HepG2 (cell line): ENCODE measurements at regions not wholly inside any gene's neighbourhood (a gene's known extent, or its start where the extent isn't known, plus 50 kb on each side); places are given as distances from the start of the nearest gene placed in this dataset.

ENCODE experiments used
- ATAC-seq: fragments of 200-7000 bp; cut with Tn5 transposase; 3 replicates; pipeline ENCODE4 v1.9.1; 2020; ENCODE audit warnings: mild to moderate bottlenecking, moderate library complexity
- BruUV-seq: library from RNA; stranded (reverse); fragments of 400-500 nt; replicated peaks from 2 replicates; lab custom pipeline; 2021; lab: Mats Ljungman, UMichigan
- CTCF ChIA-PET: fragments of 300-600 bp; formaldehyde crosslinking; extraction: SDS; loops from one replicate; lab custom pipeline; 2021; ENCODE audit warnings: low total read pairs, inconsistent platforms, low intra/inter-chr PET ratio; lab: Yijun Ruan, JAX
- POLR2A ChIA-PET: fragments of 350-600 bp; sonication (Branson Sonifier 250); formaldehyde crosslinking; loops from one replicate; lab custom pipeline; 2020; ENCODE audit warnings: antibody characterized with exemption, inconsistent platforms; lab: Yijun Ruan, JAX
- DNase-seq: peaks from one replicate; pipeline ENCODE4 v3.0.0-alpha.2; 2015; ENCODE audit warnings: low spot score
- FAIRE-seq: peaks from 3 replicates; lab custom pipeline; 2011; peaks lifted over from hg19 to GRCh38; lab: Jason Lieb, UNC
- H2AFZ ChIP-seq: one replicate; pipeline ENCODE4 v1.6.1; 2011; ENCODE audit warnings: low read length, inconsistent platforms
- H3K27ac ChIP-seq: fragments of 300-600 bp; 3 replicates; pipeline ENCODE4 v1.8.0; 2011; ENCODE audit warnings: mixed run types, mild to moderate bottlenecking, mixed read lengths, low read length, inconsistent platforms; ENCODE audit not compliant: insufficient read depth; ENCODE audit errors: extremely low read length
- H3K27me3 ChIP-seq, 2 experiments: fragments of 200-600 bp in 1 of 2; 2 replicates in 1 of 2; 3 replicates in 1 of 2; pipeline versions ENCODE4 v1.6.0 to v1.8.0; 2011; ENCODE audit warnings: low read length in 2 of 2, mild to moderate bottlenecking in 2 of 2, moderate library complexity in 2 of 2, inconsistent platforms in 1 of 2; ENCODE audit not compliant: insufficient read depth in 2 of 2, control insufficient read depth in 1 of 2
- H3K36me3 ChIP-seq, 2 experiments: fragments of 200-600 bp in 1 of 2; replicated peaks in 1 of 2; 2 replicates in 1 of 2; 3 replicates in 1 of 2; pipeline versions ENCODE4 v1.5.1 to v1.8.0; 2011; ENCODE audit warnings: low read length in 2 of 2, inconsistent platforms in 1 of 2; ENCODE audit not compliant: insufficient read depth in 2 of 2, control insufficient read depth in 1 of 2
- H3K4me1 ChIP-seq: 2 replicates; pipeline ENCODE4 v1.5.1; 2012; ENCODE audit warnings: low read length, inconsistent platforms; ENCODE audit not compliant: insufficient read depth
- H3K4me2 ChIP-seq: 2 replicates; pipeline ENCODE4 v1.6.0; 2011; ENCODE audit warnings: low read depth, low read length, inconsistent platforms
- H3K4me3 ChIP-seq, 3 experiments: fragments of 200-600 bp in 1 of 3; sonication (generic), shearing (Covaris generic) in 1 of 3; replicated peaks in 1 of 3; 2 replicates each; pipeline ENCODE4 v1.5.1; 2011 to 2016; ENCODE audit warnings: low read length in 3 of 3, inconsistent platforms in 2 of 3, low read depth in 2 of 3, mild to moderate bottlenecking in 2 of 3, control low read depth in 1 of 3, mixed read lengths in 1 of 3; ENCODE audit not compliant: insufficient read depth in 1 of 3
- H3K79me2 ChIP-seq: one replicate; pipeline ENCODE4 v1.6.1; 2011; ENCODE audit warnings: low read length, inconsistent platforms; ENCODE audit not compliant: insufficient read depth
- H3K9ac ChIP-seq: 2 replicates; pipeline ENCODE4 v1.6.0; 2011; ENCODE audit warnings: mild to moderate bottlenecking, low read depth, low read length, inconsistent platforms; ENCODE audit not compliant: insufficient read depth
- H3K9me3 ChIP-seq: 2 replicates; pipeline ENCODE4 v1.5.1; 2012; ENCODE audit warnings: mild to moderate bottlenecking, low read length
- H4K20me1 ChIP-seq: 2 replicates; pipeline ENCODE4 v1.6.0; 2011; ENCODE audit warnings: inconsistent platforms, mild to moderate bottlenecking, low read length, moderate library complexity; ENCODE audit not compliant: insufficient read depth
- ARNT2 ChIP-seq: sonication (generic); formaldehyde crosslinking; IDR thresholded peaks from 2 replicates; pipeline ENCODE4 v1.8.0; 2022; ENCODE audit warnings: mild to moderate bottlenecking, low read depth, missing genetic modification reagents, moderate library complexity
- EEA1 ChIP-seq: sonication (generic); formaldehyde crosslinking; IDR thresholded peaks from 2 replicates; pipeline ENCODE4 v1.5.1; 2020; ENCODE audit warnings: mild to moderate bottlenecking, missing genetic modification reagents, borderline replicate concordance
- HNRNPH1 ChIP-seq: fragments of 200-400 bp; formaldehyde crosslinking; optimal IDR thresholded peaks from 2 replicates; pipeline ENCODE3; 2017; ENCODE audit warnings: mild to moderate bottlenecking, low read depth, low read length
- HNRNPK ChIP-seq: fragments of 200-400 bp; formaldehyde crosslinking; IDR thresholded peaks from 2 replicates; pipeline ENCODE4 v1.6.1; 2018; ENCODE audit warnings: low read length, low read depth, moderate library complexity, mild to moderate bottlenecking; ENCODE audit not compliant: poor library complexity, severe bottlenecking
- HOMEZ ChIP-seq: IDR thresholded peaks from 2 replicates; pipeline ENCODE4 v1.6.1; 2016; ENCODE audit warnings: low read depth
- KLF16 ChIP-seq, 2 experiments: sonication (generic) in 1 of 2; formaldehyde crosslinking in 1 of 2; IDR thresholded peaks; 2 replicates each; pipeline versions ENCODE4 v1.6.1 to v1.8.0; 2016 to 2023; ENCODE audit warnings: missing genetic modification reagents in 2 of 2, missing compliant biosample characterization in 1 of 2
- SMAD3 ChIP-seq: sonication (generic); formaldehyde crosslinking; IDR thresholded peaks from 2 replicates; pipeline ENCODE4 v1.4.0; 2020; ENCODE audit warnings: missing genetic modification reagents
- SMARCC2 ChIP-seq: fragments of 450-650 bp; IDR thresholded peaks from 2 replicates; pipeline ENCODE4 v1.6.1; 2017; ENCODE audit warnings: antibody characterized with exemption, mild to moderate bottlenecking
- SP1 ChIP-seq, 2 experiments: fragments of 450-650 bp in 1 of 2; sonication (generic) in 1 of 2; formaldehyde crosslinking in 1 of 2; IDR thresholded peaks; 2 replicates each; pipeline versions ENCODE4 v1.4.0 to v1.6.1; 2016 to 2020; ENCODE audit warnings: missing genetic modification reagents in 1 of 2
- SP5 ChIP-seq: IDR thresholded peaks from 2 replicates; pipeline ENCODE4 v1.6.1; 2016; ENCODE audit warnings: low read depth, borderline replicate concordance
- ZFP82 ChIP-seq: sonication (generic); formaldehyde crosslinking; IDR thresholded peaks from 2 replicates; pipeline ENCODE4 v1.5.1; 2020; ENCODE audit warnings: mild to moderate bottlenecking, missing genetic modification reagents, borderline replicate concordance
- ZNF235 ChIP-seq: sonication (generic); formaldehyde crosslinking; IDR thresholded peaks from 2 replicates; pipeline ENCODE4 v1.8.1; 2023; ENCODE audit warnings: mild to moderate bottlenecking, missing genetic modification reagents, borderline replicate concordance
- ZNF570 ChIP-seq: sonication (generic); formaldehyde crosslinking; IDR thresholded peaks from 2 replicates; pipeline ENCODE4 v1.4.0; 2020; ENCODE audit warnings: mild to moderate bottlenecking, missing genetic modification reagents, borderline replicate concordance
- ZNF737 ChIP-seq: sonication (generic); formaldehyde crosslinking; IDR thresholded peaks from 2 replicates; pipeline ENCODE4 v1.5.0; 2020; ENCODE audit warnings: missing genetic modification reagents, mild to moderate bottlenecking, borderline replicate concordance
- ZSCAN20 ChIP-seq: sonication (generic); formaldehyde crosslinking; IDR thresholded peaks from 2 replicates; pipeline ENCODE4 v1.4.0; 2020; ENCODE audit warnings: missing genetic modification reagents, mild to moderate bottlenecking, borderline replicate concordance
- WGBS: methylation state at CpG from one replicate; pipeline ENCODE4 v1.1.6; 2017; ENCODE audit warnings: low lambda C conversion rate; 5-methylcytosine and 5-hydroxymethylcytosine counted together
- in situ Hi-C: cut with HindIII; loops from 2 replicates; pipeline ENCODE4 v1.10.0; 2017; ENCODE audit warnings: low pct_unique_long_range_greater_than_20kb; ENCODE audit not compliant: extremely low pct_ligation_motif_present
- intact Hi-C: fragments of 100-400 bp; cut with micrococcal nuclease; formaldehyde crosslinking; loops from one replicate; pipeline ENCODE4 v1.10.0; 2022; ENCODE audit not compliant: unreplicated experiment
- TF ChIP-seq, protein P1 (sequence below): sonication (generic); formaldehyde crosslinking; IDR thresholded peaks from 2 replicates; pipeline ENCODE4 v1.4.0; 2020; ENCODE audit warnings: missing genetic modification reagents

GRCh38 chr12:113676547-113676946 is 204.9 kb upstream of the LHX5 start:
- no peaks in the 10 kb centered on the region for H4K20me1 ChIP-seq

More at GRCh38 chr12:113676547-113676946, 204.9 kb upstream of the LHX5 start:
- Histone ChIP-seq H3K27ac (no peak overlapping the region), H3K9ac (no peak overlapping the region), H3K9me3 (no peaks in the 10 kb centered on the region), H3K4me2 (no peak overlapping the region), H3K4me3 (no peak overlapping the region), H2AFZ (no peak overlapping the region), H3K79me2 (no peaks in the 10 kb centered on the region), H3K4me1 (no peaks in the 10 kb centered on the region), H3K27me3 (peaks cover 2 to 52% of the 10 kb centered on the region in 2 experiments), H3K36me3 (no peaks in the 10 kb centered on the region)
- FAIRE-seq, result no peak
- ATAC-seq, result no peak
- CTCF ChIA-PET, result no interaction called here
- in situ Hi-C loops, result no loop called here
- WGBS, result 29% methylated on average over 3 of the region's 3 CpGs
- no peak for TF ChIP-seq SP1 (IDR thresholded peaks at IDR 0.05)
- no peak for TF ChIP-seq SP1 (CRISPR knock-in tag; IDR thresholded peaks at IDR 0.05)
- no peak for TF ChIP-seq ZFP82
- no peak for TF ChIP-seq KLF16 (CRISPR knock-in tag; IDR thresholded peaks at IDR 0.05)
- no peak for TF ChIP-seq HNRNPK
- TF ChIP-seq EEA1 (CRISPR knock-in tag), result no peak
- TF ChIP-seq, protein P1, sequence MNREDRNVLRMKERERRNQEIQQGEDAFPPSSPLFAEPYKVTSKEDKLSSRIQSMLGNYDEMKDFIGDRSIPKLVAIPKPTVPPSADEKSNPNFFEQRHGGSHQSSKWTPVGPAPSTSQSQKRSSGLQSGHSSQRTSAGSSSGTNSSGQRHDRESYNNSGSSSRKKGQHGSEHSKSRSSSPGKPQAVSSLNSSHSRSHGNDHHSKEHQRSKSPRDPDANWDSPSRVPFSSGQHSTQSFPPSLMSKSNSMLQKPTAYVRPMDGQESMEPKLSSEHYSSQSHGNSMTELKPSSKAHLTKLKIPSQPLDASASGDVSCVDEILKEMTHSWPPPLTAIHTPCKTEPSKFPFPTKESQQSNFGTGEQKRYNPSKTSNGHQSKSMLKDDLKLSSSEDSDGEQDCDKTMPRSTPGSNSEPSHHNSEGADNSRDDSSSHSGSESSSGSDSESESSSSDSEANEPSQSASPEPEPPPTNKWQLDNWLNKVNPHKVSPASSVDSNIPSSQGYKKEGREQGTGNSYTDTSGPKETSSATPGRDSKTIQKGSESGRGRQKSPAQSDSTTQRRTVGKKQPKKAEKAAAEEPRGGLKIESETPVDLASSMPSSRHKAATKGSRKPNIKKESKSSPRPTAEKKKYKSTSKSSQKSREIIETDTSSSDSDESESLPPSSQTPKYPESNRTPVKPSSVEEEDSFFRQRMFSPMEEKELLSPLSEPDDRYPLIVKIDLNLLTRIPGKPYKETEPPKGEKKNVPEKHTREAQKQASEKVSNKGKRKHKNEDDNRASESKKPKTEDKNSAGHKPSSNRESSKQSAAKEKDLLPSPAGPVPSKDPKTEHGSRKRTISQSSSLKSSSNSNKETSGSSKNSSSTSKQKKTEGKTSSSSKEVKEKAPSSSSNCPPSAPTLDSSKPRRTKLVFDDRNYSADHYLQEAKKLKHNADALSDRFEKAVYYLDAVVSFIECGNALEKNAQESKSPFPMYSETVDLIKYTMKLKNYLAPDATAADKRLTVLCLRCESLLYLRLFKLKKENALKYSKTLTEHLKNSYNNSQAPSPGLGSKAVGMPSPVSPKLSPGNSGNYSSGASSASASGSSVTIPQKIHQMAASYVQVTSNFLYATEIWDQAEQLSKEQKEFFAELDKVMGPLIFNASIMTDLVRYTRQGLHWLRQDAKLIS (CRISPR knock-in tag), result no peak
- no peak for TF ChIP-seq SP5
- no peak for TF ChIP-seq ZSCAN20 (CRISPR knock-in tag)
- no peak for TF ChIP-seq SMAD3
- TF ChIP-seq ZNF235 (CRISPR knock-in tag), result no peak
- TF ChIP-seq ZNF570 (CRISPR knock-in tag), result no peak
- TF ChIP-seq HNRNPH1, result no peak
- TF ChIP-seq ZNF737 (CRISPR knock-in tag), result no peak
- no peak for TF ChIP-seq ARNT2 (CRISPR knock-in tag)
- no peak for TF ChIP-seq HOMEZ (CRISPR knock-in tag)
- TF ChIP-seq SMARCC2, result no peak
- POLR2A ChIA-PET, result no interaction called here
- intact Hi-C loops, result no loop called here
- BruUV-seq, result no TSS peak
- no peak for DNase-seq
